NCI-H345 (cell line): ENCODE measurements at regions not wholly inside any gene's neighbourhood (a gene's known extent, or its start where the extent isn't known, plus 50 kb on each side); places are given as distances from the start of the nearest gene placed in this dataset.
A peak's percentile ranks its signal among the peaks of the same experiment; 100 is the strongest.

Experiments
- DNase-seq: peaks from one replicate; lab custom pipeline; 2025; lab: John Stamatoyannopoulos, UW

DNA sequence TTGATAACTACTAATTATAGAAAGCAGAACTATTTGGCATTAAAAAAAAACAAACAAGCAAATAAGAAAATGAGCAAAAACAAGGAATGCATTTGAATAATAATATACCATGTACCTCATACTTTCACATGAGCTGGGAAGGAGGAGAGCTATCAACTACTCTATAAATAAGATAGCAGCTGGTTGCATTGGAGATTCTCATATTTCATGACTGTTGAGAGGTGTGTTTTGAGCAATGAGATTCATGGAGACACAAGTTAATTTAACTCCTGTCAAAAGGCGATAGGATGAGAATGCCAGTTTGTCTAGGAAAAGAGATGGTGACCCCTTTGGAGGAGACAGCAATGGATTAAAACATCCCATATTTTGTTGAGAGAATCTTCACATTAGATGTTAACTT, 348.8 kb upstream of the SPTLC3 start:
- no peak for DNase-seq

DNA sequence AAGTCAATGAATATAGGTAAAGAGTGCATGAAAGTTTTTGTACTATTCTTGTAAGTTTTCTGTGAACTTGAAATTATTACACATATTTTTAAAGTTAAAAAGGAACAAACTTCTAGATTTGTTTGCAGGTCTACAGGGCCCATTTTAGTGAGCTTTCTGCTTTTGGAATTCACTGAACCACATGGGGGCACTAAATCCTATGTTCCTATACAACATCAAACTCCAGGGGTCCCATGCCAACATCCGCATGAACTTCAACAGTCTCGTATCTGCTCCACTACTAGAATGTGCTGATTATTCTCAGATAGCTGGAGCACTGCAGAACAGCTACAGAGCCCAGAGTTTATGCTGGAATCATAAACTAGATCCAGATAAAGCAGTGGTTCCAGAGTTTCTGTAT, 347.9 kb upstream of the SPTLC3 start:
- DNase-seq: no peak

DNA sequence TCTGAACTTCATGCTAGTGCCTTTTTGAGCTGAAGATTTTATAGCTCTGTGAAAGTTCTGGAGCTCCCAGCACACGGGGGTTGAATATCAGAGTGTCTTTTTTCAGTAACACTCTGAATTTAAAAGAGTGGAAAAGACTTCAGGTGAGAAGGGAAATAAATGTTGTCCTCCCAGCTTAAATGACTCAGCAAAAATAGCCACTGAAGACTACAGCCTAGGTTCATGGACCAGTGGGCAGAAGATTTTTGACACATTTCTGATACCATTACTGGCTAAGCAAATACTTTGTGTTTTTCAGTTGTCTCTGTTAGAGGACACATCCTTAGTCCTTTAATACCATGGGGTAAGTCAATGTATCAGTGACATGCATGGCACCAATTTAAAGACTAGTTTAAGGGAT, 338.5 kb upstream of the SPTLC3 start:
- no peak for DNase-seq

DNA sequence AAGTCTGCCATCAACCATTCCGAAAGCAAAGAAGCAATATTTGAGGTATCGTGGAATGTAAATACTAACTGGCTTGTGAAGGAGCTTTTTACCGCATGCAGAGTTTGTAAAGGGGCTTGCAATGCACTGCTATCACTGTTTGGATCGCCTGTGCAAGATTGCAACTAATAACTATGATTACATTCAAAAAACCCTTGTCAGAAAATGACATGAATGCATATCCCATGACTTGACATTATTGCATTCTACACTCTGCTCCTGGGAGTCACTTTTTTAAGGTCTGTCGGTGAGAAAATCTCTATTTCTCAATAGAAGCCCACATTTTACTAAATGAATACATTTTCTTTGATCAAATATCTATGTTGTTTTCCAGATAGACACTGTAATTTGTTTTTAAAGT, 335.4 kb upstream of the SPTLC3 start:
- no peak for DNase-seq

DNA sequence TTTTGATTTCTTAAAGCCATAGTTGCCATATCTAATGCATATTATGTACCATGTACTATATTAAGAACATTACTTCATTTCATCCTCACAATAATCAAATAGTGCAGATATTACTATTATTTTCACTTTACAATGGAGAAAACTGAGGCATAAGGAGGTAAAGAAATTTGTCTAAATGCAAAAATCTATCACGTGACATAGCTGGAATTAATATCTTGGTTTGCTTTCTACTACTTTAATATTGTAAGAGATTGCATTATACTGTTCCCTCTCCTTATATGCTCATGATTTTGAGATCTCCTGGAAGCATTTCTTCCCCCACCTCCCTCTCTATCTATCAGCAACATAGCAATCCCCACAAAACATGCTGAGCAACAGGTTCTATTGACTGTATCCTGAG, 330.8 kb upstream of the SPTLC3 start:
- DNase-seq: no peak

DNA sequence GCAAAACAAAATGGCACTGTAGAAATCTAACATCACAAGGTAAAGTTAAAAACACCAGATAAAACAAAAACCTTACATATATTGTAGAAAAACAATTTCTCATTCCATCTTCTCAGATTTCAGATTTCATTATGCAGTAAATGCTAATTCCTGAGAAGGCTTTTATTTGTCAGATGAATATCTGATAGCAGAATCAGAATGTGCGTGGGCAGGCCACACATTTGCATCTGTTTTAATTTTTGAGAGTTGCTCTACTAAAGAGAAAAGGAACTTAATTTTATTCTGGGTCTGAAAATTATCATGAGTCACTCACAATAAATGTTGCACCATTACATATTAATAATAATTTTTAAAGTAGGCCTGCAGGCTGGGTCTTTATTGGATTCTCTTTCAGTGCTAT, 329.3 kb upstream of the SPTLC3 start:
- no peak for DNase-seq

DNA sequence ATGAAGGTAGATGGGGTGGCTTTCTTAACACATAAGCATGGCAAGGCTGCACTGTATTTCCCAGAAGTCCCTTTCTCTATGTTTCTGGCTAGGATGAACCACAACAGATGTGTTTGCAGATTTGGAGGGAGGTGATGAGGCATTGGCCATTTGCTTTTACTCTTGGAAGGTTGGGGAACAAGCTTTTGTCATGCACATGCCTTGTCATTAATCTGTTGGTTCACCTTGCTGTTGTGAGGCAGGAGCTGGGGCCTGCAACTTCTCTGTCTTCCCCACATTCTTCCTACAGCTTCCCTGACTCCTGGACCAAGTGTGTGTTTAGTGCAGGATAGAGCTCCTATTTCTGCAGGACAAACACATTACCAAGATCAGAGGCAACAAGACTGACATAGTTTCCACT, 326.2 kb upstream of the SPTLC3 start:
- no peak for DNase-seq

DNA sequence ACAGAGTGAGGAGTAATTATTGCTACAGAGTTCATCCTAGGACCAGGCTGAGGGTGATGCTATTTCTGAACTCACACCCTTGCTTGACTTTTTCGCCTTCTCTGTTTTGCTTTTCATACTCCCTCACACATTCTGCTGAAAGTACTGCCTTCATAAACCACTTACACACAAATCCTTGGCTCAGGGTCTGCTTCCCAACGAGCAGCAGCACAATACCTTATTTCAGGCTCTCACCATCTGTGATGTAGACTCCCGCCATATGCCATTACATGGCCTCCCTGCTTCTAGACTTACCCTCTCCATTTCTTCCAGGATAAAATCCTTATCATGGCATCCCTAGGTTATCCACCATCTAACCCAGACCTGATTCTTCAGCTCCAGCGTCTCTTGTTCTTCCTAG, 321.3 kb upstream of the SPTLC3 start:
- no peak for DNase-seq

DNA sequence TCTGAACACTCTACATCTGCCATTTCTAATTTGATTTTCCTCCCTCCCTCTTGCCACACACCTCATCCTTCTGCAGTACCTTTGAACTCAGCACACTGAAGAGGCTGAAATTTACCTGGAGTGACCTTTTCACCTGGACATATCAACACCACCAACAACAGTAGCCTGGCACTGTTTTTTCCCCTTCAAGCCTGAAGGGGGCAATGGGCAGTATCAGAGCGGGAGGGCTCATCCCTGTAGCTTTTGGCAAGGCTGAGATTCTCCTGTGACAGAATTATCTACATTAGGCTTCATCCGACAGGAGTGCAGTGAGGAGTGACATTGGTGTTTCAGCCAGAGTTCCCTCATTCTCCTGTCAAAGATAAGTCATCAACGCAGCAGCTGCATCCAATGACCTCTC, 312.8 kb upstream of the SPTLC3 start:
- no peak for DNase-seq

DNA sequence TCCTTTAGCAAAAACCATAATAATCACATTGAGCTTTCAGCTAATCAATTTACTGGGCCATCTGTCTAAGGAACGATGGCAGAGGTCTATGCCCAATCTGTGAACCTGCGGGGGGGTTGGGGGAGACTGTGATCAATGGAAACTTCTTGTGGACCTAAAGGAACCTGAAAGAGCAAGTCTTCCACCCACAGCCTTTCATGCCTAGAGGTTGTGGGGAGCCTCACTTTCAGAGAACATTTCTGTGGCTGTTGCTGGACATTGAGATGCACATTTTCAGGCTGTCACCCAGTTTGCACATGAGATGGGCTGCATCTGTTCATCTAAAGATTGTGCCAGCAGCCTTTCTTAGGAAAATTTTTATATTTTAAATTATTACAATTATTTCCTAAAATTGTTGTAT, 310.0 kb upstream of the SPTLC3 start:
- no peak for DNase-seq

DNA sequence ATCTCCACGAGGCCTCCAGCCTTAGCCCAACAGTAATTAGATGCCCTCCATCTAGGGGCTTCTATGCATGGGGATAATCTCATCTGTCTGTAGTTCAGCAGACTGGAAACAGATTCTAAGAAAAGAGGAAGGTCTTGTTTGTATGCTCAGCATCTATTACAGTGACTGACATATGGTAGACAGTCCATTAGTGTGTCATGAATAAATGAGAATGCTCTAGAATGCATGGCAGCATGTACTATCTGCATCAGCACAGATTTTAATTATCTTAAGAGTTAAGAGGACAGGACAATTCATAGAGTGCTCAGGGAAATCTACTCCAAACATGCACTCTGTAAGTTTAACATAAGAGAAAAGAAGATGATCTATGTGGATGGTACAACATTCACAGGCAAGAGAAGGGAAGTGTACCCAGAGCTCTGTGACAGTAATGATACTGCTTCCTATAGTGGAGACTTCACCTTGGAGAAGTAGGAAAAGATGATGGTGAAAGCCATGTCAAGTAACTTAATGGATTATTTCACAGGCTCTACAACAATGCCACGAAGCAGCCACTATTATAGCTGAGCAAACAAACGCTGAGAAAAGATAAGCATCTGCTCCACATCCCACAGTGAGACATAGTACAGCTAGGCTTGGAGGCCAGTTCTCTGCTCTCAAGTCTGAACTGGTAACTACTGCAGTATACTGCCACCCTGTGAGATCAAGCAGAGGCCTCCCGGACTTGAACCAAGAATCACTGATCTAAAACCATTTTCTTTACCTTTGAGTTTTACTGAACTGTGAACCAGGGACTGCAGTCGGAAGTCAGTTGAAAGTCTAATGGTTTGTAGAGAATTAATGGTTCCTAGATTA, 309.2 kb upstream of the SPTLC3 start:
- DNase-seq: peak; percentile 67

DNA sequence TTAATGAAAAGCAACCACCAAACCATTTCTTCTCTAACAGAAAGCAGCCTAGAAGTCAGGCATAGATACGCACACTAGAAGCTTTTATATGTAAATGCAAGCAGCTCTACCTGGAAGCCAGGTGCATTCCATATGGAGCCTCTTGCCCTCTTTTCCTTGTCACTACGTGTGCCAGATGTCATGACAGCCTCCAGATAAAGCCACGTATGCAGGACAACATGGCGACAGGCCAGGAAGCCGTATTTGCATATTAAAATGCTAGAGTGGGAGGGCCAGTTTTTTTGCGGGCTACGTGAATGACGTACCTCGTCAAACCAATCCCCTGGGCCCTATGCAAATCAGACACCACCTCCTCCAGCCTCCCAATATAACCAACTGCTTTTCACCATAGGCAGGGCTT, 308.1 kb upstream of the SPTLC3 start:
- no peak for DNase-seq

DNA sequence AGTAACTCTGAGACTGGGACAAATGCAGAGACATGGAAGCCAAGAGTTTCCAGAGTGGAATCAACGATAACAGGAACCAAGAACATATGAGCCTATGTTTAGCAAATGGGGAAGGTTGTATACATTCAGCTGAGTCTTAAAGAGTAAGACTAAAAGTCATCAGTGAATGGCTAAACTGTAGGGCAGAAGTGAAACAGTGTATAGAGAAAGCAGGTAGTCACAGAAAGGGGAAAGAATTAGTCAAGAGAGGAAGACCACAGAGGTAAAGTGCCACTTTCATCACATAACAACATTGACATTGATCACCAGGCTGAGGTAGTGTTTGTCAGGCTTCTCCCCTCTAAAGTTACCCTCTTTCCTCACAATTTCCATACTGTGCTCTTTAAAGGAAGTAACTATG, 306.5 kb upstream of the SPTLC3 start:
- DNase-seq: no peak

DNA sequence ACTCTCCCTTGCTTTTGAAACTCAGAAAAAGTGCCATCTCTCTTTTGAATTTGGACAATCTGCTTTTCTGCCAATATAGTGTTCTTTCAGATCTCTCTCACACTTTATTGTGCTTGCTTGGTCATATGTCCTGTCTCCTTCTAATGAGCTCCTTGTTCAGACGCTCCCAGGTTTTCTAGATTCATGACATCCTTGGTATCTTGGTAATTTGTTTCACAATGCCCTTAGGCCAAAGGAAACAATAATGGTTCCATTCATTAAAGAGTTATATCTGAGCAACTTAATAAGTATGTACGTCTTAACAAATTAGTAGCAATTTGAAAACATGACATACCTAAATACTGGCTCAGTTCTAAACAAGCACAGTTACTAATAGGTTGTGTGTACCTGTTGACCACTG, 293.4 kb upstream of the SPTLC3 start:
- DNase-seq: no peak

DNA sequence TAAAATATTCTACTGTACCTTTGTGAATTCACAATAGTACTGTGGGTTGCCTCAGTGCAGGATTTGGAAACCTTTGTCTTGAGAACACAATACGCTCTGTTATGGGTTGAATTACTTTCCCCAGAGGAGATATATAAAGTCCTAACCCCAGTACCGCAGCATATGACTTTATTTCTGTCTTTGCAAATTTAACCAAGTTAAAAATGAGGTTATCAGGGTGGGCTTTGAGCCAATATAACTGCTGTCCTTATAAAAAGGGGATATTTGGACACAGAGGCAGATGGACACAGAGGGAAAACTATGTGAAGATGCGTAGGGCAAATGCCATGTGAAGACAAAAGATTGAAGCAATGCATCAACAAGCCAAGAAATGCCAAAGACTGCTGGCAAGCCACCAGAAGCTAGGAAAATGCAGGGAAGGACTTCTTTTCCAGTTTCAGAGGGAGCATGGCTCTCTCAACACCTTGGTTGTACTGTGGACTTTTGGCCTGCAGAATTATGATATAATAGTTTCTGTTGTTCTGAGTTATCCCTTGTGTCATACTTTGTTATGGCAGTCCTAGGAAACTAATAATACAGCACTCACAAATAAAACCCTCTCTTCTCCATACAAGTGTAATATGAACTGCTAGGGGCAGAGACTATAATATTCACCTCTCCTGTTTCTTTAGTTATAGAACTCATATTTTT, 292.6 kb upstream of the SPTLC3 start:
- no peak for DNase-seq

DNA sequence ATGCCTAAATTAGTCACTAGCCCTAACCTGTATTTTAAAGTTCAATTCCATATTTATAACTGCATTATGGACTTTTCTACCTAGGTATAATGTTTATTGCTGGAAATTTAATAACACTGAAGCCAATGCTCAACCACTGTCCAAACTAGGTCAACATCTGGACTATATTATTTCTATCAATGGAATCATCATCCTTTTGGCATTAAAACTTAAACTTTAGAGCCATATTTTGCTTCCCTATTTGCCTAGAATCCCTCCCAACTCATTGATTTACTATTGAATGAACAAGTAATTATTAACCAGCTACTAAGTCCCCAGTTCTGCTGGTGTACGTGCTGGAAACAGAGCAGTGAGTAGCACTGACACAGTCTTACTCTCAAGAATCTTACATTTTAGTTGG, 291.7 kb upstream of the SPTLC3 start:
- no peak for DNase-seq

DNA sequence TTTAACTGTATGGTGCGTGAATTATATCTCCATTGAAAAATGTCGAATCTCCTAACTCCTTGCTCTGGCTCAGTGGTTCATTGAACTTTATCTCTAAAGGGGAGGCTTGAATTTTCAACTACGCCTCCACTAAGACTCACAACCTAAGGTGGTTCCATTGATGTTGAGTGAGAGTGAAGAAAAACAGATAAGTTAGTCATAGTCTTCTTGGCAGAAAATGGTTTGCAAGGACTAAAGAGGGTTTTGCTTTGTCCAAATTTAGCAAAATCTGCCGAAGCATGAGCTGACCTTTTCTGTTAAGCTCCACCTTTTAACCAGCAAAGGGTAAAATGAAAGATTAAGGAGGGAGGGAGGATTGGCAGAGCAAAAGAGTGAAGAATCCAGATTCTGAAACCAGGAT, 290.2 kb upstream of the SPTLC3 start:
- no peak for DNase-seq

DNA sequence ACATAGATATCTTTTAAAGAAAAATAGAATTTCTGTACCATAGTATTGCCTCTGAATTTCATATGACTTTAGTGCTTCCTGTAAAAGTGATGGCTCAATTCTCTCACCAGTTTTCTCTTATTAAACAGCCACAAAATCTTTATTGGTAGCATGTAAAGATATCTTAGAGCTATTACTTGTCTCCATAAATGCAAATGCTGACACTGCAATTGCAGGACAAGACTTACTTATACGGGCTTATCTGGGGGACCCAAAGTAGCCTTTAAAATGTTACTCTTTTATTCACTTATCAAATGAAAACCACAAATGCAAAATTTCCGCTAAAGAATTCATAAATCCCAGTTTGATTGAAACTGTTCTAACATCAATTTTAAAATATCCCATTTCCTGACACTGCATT, 287.1 kb upstream of the SPTLC3 start:
- DNase-seq: no peak

DNA sequence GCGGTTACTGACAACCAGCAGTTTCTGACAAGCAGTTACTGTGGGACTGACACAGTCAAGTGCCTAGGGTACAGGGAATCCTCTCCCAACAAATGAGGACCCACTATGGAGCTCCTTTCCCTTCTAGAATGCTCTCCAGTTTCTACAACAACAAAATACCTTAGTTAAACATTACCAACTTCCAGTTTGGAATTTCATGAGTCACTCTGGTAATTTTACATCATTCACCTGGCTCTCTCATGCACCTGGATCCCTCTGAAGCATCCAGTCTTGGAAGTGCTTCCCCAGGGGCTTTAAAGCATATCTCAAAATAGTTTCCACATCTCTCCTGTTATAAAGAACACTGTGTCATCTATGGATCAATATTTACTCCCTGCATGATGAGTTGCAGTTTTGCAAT, 286.7 kb upstream of the SPTLC3 start:
- DNase-seq: no peak

DNA sequence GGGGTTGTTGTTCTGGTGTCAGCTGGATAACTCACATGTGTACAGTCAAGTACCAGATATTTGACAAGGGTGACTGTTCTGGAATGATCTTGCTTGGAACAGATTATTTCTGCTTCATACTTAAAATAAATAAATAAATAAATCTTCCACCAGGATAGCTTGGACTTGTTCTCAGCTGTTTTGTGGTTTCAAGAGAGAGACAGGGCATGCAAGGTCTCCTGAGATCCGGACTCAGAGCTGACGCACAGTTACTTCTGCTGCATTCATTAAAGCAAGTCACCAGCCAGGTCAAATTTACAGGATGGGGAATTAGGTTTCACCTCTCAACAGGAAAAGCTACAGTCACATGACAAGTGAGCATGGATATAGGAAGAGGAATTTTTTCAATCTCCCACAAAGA, 285.0 kb upstream of the SPTLC3 start:
- no peak for DNase-seq

DNA sequence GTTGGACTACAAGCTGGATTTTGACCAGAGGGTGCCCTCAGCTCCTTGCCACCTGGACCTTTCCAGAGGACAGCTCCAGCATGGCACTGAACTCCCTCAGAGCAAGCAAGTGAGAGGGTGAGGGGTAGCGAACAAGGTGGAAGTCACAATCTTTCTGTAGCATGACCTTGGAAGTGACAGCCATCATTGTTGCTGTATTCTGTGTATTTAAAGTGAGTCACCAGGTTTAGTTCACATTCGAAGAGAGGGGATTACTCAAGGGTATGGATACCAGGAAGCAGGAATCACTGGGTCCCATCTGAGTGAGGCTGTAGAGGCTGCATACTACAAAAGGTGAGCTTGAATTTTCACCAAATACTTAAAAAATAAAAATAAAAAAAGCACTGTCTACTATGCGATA, 280.0 kb upstream of the SPTLC3 start:
- no peak for DNase-seq

DNA sequence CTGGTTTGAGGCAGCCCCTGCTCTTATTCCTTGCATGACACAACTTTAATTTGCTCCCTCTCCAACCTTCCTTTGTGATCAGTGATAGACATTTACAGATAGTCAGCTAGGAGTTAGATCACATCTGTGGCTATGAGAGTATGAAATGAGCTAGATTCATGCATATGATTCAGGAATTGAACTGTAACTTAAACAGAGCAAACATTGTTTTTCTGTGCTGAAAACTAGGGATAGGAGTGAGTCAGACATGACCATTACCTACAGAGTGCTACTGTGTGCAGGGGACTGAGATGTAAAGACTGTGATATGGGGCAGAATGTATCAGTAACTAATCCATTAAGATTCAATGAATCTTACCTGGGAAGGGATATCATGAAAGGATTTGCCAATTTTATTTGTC, 279.4 kb upstream of the SPTLC3 start:
- DNase-seq: no peak

DNA sequence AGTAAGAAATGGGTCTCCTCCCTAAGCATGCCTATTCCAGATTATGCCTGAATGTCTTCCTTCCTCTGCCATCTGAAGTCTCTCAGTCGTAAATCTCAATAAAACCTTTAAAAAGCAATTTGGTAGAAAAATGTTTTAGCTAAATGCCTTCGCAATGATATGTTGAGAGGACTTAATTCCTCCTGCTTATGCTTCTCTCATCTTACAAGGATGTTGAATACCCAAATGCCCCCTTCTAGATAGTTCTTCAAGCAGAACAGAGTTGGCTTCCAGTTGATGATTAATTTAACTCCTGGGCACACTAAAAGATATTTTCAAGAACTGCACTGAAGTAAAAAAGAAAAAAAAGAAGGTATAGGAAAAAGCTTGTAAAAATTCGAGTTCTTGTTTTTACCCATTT, 275.0 kb upstream of the SPTLC3 start:
- no peak for DNase-seq

DNA sequence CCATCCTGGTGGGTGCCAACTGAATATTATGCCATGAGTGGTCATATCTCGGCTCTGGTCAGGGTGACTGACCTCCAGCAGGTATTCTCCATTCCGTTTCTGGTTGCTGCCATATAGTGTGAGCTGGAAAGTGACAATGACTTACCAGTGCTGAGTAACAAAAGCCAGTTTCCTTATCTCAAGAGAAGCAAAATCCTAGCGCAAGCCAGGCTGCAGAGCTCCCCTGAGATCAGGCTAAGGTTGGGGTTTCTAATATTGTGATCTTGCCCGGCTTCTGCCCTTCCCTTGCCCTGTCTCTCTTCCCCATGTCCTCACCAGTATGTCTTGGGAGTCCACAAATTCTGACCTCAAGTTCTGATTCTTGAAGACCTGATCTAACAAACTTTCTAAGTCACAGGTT, 271.3 kb upstream of the SPTLC3 start:
- DNase-seq: no peak
